Testis (tissue), 2 donors: ENCODE measurements at regions not wholly inside any gene's neighbourhood (a gene's known extent, or its start where the extent isn't known, plus 50 kb on each side); places are given as distances from the start of the nearest gene placed in this dataset.
"Not testable (repeated sequence)": the region's sequence is repeated elsewhere in the genome, so short reads cannot be mapped to it uniquely, and the experiment has no call there.

ENCODE experiments used
- DNase-seq: peaks from one replicate; pipeline ENCODE4 v3.0.0-alpha.2; 2019
- H3K27ac ChIP-seq, 2 donors: fragments of 200-600 bp; sonication (generic); one replicate each; pipeline ENCODE4 v1.5.1; 2019
- H3K27me3 ChIP-seq: fragments of 200-600 bp; sonication (generic); one replicate; pipeline ENCODE4 v1.5.1; 2019
- H3K36me3 ChIP-seq: fragments of 200-600 bp; sonication (generic); one replicate; pipeline ENCODE4 v1.5.1; 2017; ENCODE audit warnings: low read depth; ENCODE audit errors: missing control alignments
- H3K4me1 ChIP-seq: fragments of 200-600 bp; sonication (generic); one replicate; pipeline ENCODE4 v1.5.1; 2019
- H3K4me3 ChIP-seq, 2 donors: fragments of 200-600 bp; sonication (generic); one replicate each; pipeline ENCODE4 v1.5.1; 2017 to 2019
- H3K9me3 ChIP-seq: fragments of 200-600 bp; sonication (generic); one replicate; pipeline ENCODE4 v1.5.1; 2017
- CTCF ChIP-seq, 3 experiments: fragments of 450-650 bp in 2 of 3; fragments of 200-600 bp in 1 of 3; sonication (generic) in 1 of 3; IDR thresholded peaks; one replicate each; pipeline ENCODE4 v1.5.1; 2016 to 2019; ENCODE audit warnings: antibody characterized with exemption in 3 of 3, mild to moderate bottlenecking in 2 of 3, moderate library complexity in 1 of 3
- POLR2A ChIP-seq: fragments of 450-650 bp; IDR thresholded peaks from one replicate; pipeline ENCODE4 v1.6.1; 2017; ENCODE audit warnings: antibody characterized with exemption, mild to moderate bottlenecking, moderate library complexity
- WGBS, 2 donors: methylation state at CpG; one replicate each; pipeline ENCODE4 v1.1.5; 2018; 5-methylcytosine and 5-hydroxymethylcytosine counted together
- intact Hi-C: fragments of 100-400 bp; cut with DNase I; formaldehyde crosslinking; loops from one replicate; pipeline ENCODE4 v1.15.1; 2023; ENCODE audit warnings: low total_unique reads

DNA sequence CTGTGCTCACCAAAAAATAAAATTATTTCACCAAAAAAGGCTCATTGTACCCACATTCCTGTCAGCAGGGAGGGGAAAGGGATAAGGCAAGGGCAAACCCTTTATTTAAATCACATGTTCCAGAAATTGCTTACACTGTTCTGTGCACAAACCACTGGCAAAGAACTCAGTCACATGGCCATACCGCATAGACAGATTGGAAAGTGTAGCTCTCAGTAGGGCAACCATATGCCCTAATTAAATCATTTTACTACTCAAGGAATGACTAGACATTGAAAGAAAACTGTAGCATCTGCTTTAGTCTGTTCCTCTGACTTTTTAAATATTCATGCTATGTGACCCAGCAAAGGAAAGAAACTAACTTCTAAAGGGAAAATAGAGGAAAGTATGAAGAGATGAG is 119.2 kb upstream of the FAM241A start:
- 80 to 92% methylated on average over 1 of the region's 1 CpG for WGBS, 2 donors
- DNase-seq, result no peak

DNA sequence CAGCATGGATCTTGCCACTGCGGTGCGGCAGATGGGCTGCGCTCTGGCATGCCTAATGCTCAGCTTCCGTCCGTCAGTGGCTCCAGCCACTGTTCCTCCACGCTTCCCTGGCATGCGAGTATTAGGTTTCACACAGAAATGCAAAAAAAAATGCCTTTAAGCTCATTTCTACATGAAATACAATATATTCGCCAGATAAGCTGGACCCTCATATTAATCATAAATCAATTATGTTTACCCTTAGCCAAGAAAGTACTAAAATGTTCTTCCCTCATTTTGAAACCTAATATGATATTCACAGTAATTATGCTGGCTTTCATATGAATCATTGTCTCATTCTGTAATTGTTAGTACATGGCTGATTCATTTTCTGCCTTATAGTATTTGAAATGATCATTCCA is 115.5 kb upstream of the FAM241A start:
- H3K36me3 ChIP-seq, result no peaks in the 10 kb centered on the region
- no peak overlapping the region for H3K4me3 ChIP-seq
- H3K9me3 ChIP-seq, result no peaks in the 10 kb centered on the region
- no peaks in the 10 kb centered on the region for H3K27me3 ChIP-seq
- intact Hi-C loops, result no loop called here
- TF ChIP-seq CTCF (IDR thresholded peaks at IDR 0.05) (no peak), POLR2A (no peak)
- no peaks in the 10 kb centered on the region for H3K4me1 ChIP-seq
- DNase-seq, result no peak
- 41 to 47% methylated on average over 8 of the region's 8 CpGs for WGBS, 2 donors
- no peak overlapping the region for H3K27ac ChIP-seq

More for the DNA sequence above, 119.2 kb upstream of the FAM241A start:
- Histone ChIP-seq H3K27me3 (no peaks in the 10 kb centered on the region), H3K4me3 (no peak overlapping the region), H3K4me1 (no peaks in the 10 kb centered on the region), H3K27ac (no peak overlapping the region), H3K9me3 (no peaks in the 10 kb centered on the region), H3K36me3 (no peaks in the 10 kb centered on the region)
- TF ChIP-seq POLR2A, result no peak
- no peak for TF ChIP-seq CTCF (IDR thresholded peaks at IDR 0.05)
- intact Hi-C loops, result no loop called here

DNA sequence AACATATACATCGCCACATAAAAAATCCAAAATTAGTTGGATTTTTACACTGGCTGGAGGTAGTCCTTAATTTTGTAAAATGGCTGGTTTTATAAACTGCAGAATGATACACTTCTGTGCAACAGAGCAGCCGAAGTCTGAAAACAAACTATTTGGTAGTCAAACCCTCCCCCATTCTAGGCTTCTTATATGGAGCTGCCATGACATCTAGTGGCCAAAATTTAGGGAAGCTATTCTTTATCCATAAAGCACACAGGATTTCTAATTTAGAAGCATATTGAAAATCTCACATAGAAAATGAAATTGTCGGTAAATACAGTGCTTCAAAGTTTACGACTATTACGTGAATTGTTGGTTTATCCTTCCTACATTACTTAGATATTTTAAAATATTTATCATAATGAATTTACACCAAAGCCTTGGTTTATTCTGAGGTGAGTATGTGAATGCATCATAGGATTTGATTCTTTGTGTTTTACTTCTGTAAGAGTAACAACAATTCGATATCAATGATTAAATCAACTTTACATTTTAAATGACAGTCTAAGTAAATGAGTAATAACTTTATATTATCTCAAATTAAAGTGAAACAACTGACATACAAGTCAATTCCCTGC is 113.4 kb upstream of the FAM241A start:
- Histone ChIP-seq H3K27me3 (no peaks in the 10 kb centered on the region), H3K4me3 (no peak overlapping the region), H3K36me3 (no peaks in the 10 kb centered on the region), H3K4me1 (no peaks in the 10 kb centered on the region), H3K27ac (no peak overlapping the region), H3K9me3 (no peaks in the 10 kb centered on the region)
- TF ChIP-seq CTCF (IDR thresholded peaks at IDR 0.05) (peak; percentile 14 to 43 (median 27)), POLR2A (no peak)
- WGBS, 2 donors, result 35 to 36% methylated on average over 6 of the region's 6 CpGs
- intact Hi-C loops, result no loop called here
- DNase-seq, result peak; percentile 17

DNA sequence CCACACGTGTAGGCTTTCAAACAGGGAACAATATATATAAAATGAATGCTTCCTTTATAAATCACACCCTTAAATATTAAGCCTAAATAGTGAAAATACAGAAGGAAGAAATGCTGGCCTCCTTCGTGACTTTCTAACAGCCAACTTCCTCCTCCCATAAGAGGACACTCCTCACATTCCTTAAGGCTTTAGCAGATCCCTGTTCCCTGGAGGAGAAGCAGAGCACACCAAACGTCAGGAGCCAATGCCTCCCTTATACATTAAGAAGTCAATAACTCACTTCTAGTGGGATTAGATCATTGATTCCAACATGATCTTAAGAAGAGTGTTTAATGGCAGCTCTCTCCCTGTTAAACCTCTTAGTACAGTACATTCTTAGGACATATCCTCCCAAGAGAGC is 108.4 kb upstream of the FAM241A start:
- Histone ChIP-seq H3K27ac (no peak overlapping the region), H3K4me1 (no peaks in the 10 kb centered on the region), H3K36me3 (no peaks in the 10 kb centered on the region), H3K4me3 (no peak overlapping the region), H3K27me3 (no peaks in the 10 kb centered on the region), H3K9me3 (no peaks in the 10 kb centered on the region)
- no peak for DNase-seq
- intact Hi-C loops, result no loop called here
- 25 to 40% methylated on average over 3 of the region's 3 CpGs for WGBS, 2 donors
- TF ChIP-seq POLR2A (no peak), CTCF (IDR thresholded peaks at IDR 0.05) (no peak)

- intact Hi-C loops, result no loop called here
- DNase-seq, result no peak
- Histone ChIP-seq H3K27ac (no peak overlapping the region), H3K9me3 (no peaks in the 10 kb centered on the region), H3K4me1 (no peaks in the 10 kb centered on the region), H3K36me3 (no peaks in the 10 kb centered on the region), H3K27me3 (no peaks in the 10 kb centered on the region), H3K4me3 (no peak overlapping the region)
- WGBS, 2 donors, result 85 to 87% methylated on average over 2 of the region's 2 CpGs
- TF ChIP-seq POLR2A, result no peak
- TF ChIP-seq CTCF (IDR thresholded peaks at IDR 0.05), result no peak
Observed at GRCh38 chr4:112038861-112039260, 106.4 kb upstream of the FAM241A start.

DNA sequence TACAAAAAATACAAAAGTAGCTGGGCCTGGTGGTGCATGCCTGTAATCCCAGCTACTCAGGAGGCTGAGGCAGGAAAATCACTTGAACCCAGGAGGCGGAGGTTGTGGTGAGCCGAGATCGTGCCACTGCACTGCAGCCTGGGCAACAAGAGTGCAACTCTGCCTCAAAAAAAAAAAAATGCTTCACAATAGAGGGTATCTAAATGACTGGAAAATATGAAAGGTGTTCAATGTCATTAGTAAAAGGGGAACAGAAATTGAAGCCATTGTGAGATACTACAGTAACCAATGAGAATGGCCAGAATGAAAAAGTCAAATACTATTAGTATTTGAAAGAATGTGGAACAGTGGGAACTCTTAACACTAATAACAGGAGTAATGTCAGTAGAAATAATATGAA is 96.1 kb upstream of the FAM241A start:
- H3K36me3 ChIP-seq, H3K9me3 ChIP-seq, H3K4me3 ChIP-seq, intact Hi-C loops, H3K27me3 ChIP-seq, DNase-seq, H3K4me1 ChIP-seq, H3K27ac ChIP-seq: not testable (repeated sequence)
- 88 to 94% methylated on average over 3 of the region's 3 CpGs for WGBS, 2 donors
